ENCODE measurements at regions not wholly inside any gene's neighbourhood (a gene's known extent, or its start where the extent isn't known, plus 50 kb on each side); places are given as distances from the start of the nearest gene placed in this dataset.
A peak's percentile ranks its signal among the peaks of the same experiment; 100 is the strongest.

DNA sequence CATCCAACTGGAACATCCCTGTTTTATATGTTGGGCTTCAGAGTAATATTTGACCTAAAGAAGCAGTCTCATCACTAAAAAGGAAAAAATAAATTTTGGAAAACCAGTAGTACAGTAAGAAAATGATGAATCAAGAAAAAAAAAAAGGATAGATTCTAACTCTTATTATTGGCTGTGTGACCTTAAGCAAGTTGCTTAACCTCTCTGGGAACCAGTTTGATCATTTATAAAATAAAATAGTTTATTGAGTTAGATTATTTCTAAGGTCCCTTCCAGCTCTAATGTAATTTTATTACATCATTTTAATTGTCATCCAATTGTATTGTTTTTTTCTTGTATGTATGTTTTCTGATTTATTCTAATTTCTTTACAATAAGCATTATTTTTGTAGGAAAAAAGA lies 127.0 kb downstream of the PRELID2 start:
- DNase-seq: no peak

DNA sequence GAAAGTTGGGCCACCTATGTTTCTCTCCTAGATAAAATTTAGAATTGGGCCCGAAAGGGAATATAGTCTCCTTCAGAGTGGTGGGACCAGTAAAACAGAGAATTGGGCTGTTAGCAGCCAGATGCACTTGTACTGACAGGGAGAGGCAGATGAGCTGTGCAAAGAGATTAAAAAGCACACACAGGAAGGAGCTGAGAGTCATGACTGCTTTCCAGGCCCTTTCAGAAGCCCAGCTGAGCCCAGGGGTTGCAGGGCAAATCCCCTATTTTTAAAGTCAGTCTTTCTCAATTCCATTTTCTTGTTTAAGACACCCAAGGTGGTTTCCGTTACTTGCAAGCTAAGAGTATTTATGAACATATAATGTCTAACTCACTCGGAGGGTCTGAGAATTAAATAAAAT lies 130.4 kb downstream of the PRELID2 start:
- DNase-seq: no peak

DNA sequence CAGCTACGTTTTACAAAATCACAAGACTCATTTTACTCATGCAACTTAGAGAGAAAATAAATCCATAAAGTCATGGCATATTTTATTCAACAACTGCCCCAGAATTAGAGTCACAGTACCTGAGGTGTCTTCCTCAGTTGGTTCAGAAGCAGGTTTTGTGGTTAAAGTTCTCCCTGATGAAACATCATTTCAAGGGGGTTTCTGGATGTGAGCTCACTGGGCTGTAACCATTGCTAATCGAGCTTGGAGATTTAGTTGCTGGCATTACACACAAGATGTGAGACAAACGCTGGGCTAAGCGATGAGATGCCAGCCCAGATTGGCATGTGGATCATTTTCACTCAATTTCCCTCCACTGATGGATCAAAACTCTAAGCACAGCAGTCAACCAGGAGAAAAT lies 131.3 kb downstream of the PRELID2 start:
- no peak for DNase-seq

DNA sequence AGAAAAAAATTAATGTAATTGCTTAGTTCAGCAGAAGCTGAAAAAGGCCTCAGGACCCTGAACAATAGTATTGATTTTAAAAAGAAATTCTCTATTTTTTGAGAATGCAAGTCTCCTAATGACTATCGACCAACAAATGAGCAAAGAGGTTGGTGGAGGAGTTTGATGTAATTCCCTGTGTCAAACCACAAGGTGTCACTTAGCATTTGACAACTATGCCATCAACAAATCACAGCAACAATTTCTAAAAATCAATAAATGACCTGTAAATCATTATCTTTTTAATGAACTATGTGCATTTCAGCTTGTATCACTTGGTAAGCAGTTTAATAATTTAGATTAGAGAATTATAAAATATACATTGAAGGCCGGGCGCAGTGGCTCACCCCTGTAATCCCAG lies 133.7 kb downstream of the PRELID2 start:
- DNase-seq: no peak

DNA sequence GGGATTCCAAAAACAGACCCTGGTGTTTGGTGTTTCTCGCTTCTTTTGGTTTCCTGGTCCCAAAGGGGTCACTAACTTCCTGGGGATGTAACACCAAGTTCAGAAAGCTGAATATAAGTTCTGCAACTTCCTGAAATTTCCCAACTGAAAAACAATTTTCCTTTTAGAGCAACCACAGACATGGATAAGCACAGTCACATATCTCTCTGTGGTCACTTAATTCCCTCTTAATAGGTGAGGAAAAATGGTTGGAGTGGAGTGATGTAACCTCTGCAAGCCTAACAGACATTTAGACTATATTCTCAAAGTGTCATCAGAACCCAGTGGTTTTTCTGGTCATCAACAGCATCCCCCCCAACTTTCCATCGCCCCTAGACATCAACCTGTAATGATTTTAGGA lies 135.3 kb downstream of the PRELID2 start:
- DNase-seq: no peak

DNA sequence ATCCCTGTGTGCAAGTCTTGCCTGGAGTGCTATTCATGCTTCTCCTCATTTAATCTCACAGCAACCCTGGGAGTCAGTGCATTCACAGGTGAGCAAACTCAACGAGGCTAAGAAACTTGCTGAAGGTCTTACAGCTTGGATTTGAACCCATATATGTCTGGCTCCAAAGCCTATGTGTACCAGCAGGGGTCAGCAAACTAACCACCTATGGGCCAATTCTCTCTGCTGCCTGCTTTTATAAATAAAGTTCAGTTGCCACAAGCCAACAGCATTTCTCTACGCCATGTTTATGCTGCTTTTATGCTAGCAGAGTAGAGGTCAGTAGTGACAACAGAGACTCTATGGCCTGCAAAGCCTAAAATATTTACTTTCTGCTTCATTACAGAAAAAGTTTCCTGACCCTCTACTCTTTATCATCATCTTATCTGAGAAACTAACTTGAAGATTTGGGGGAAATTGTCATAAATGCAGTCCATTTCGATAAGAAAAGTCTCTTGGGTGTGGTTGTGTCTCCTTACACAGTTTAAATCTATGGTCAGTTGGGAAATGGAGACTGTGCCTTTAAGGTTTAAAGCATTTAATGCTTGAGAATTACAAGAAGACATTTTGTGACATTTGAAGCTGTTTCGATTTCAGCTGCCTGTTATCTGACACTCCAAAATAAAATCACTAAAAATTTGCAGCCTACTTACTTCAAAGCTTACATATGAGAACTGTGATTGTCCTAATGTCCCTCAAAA lies 137.7 kb downstream of the PRELID2 start:
- peak; percentile 5 for DNase-seq

DNA sequence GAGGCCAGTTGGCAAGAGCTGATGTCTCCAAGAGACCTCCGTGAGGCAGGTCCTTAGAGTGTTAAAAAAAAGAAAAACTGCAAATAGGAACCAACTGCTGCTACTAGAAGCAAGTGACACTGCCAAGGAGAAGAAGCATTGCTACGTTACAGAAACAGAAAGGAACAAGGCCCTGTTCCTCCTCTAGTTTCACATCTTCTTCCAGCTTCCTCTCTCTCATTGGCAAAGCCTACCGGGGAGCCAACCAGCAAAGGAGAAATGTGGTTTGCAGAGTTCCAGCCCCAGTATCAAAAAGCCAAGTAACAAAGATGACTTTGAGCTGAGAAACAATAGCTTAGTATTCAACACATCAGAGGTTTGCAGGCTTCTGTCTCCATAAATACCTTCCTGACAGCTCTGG lies 145.9 kb downstream of the PRELID2 start:
- DNase-seq: no peak

DNA sequence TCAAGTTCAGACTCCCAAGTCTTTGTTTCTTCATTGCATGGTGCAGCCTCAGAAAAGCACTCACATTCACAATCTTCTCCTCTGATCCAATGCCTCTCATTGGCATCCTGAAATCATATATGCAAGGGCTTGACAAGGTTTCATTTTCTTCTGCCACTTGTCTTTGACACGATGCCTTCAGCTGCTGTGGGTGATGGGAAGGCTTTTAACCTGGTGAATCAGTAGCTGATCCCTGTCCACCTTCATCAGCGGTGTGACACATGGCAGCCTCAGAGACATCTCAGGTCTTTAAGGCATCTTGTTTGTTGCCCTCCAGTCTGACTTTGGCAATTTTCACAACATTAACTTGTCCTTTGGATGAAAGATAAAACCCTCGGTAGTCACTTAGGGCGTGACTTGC lies 147.2 kb downstream of the PRELID2 start:
- no peak for DNase-seq

DNA sequence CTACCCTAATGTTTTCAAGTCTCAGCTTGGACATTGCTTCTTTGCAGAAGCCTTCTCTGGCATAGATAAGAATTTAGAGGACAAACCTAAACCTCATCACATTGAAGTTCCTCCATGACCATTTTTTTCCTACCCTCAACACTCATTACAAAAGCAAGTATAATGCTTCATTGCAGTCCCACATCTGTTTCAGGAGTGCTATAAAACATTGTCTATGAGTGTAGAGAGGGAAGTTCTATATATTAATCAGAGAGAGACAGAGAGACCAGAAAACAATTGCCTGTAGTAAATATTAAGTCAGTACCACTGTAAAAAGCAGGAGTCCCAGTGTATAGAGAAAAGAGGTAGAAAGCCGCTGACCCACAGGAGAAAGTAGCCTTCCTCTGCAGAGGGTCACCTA lies 149.7 kb downstream of the PRELID2 start:
- no peak for DNase-seq

DNA sequence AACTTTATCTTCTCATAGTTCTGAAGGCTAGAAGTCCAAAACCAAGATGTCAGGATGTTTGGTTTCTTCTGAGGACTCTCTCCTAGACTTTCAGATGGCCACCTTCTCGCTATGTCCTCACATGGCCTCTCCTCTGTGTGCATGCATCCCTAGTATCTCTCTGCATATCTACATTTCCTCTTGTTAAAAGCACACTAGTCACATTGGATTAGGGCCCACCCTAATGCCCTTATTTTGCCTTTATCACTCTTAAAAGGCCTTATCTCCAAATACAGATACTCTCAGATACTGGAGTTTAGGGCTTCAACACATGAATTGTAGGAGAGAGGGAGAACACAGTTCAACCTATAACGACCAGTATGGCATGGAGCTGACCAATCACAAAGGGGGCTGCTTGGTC lies 151.7 kb downstream of the PRELID2 start:
- DNase-seq: no peak

DNA sequence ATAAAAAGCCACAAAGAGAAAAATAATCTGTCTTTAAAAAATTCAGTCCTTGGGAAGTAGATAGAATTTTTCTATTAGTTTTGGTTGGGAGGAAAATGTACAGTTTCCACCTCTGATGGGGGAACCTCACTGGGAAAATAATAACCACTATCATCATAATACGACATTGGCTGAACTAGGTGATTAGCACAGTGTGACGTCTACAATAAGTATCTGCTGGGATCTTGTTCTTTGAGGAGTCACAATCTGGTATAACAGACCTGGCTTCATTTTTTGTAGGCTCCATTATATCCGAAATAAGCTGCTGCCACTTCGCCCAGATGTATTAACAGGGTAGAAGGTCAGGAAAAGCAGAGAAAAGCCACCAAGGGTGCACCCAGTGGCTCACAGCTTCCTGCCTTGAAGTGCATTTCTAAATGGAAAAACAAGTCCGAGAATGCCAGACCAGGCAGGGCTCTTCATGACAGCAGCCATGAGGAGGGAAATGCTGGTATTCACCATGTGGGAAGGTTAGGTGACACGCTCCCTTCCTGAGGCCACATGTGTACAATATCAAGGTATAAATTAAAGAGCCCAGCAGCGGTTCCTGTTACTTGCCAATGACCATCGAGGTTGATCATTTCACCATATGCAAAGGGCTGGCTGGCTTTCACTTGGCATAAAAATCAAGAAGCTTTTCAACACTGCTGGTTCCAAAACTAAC lies 152.8 kb downstream of the PRELID2 start:
- DNase-seq: no peak

DNA sequence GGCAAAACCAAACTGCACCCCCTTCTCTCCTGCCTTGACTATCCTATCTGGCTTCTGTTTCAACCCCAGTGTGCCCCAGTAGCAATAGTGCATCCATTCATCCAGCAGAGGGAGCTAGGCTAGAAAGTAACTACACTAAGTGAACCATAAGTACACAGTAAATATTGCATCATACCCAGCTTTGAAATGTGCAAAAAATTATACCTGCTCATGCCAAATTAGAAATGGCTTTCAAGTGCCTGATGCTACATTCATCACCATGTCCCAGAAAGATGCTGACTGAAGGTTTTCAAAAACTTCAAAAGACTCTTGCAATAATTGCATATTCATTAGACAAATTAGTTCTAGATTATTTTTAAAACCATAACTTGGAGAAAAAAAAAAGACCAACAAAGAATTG lies 153.5 kb downstream of the PRELID2 start:
- peak; percentile 22 for DNase-seq

DNA sequence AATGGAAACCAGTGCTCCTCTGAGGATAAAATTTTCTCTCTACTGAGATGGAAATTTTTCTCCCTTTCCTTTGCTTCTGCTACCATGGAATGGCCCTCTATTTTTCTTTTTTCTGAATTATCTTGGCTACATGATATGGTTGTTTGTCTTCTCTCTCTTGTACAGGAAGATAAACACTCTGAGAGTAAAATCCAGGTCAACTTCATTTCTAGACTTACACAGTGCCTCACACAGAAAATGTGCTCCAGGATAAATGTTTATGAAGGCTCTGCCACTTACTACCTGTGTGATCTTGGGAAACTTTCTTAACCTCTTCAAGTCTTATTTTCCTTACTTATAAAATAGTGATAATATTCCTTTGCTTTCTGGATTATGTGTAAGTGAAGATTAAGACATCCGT lies 153.9 kb downstream of the PRELID2 start:
- DNase-seq: no peak

DNA sequence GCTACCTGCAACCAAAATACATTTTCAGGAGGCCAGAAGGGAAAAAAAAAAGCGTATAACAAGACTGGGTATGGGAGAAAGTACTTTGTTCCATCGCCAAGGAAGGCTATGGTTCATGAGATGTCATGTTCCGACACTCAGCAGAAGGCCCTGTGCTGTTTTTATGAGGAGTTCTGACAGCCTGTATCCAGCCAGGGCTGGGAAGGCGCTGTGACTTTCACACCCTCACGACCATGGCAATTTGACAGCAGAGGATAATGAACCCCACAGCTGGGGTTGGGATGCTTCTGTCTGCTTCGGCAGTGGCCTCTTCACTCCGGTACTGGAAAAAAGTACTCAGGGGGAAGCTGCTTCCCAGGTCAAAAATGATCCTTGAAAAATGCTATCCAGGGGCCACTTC lies 154.4 kb downstream of the PRELID2 start:
- DNase-seq: no peak

DNA sequence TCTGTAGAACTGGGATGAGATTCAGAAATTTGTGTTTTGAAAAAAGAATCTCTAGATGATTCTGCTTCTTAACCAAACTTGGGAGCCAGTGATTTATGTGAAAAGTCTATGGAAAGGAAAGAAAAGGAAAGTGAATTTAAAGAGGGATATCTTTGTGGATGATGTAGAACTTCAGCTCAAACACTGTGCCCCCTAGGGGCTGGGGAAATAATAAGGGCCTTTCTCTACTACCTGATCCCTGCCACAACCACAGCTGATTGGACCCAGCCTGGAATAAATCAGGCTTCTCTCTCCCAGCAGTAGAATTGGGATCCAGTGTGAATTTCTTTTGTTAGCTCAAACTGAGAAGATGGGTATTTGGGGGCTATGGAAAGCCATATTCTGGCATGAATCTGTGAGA lies 155.0 kb downstream of the PRELID2 start:
- no peak for DNase-seq

DNA sequence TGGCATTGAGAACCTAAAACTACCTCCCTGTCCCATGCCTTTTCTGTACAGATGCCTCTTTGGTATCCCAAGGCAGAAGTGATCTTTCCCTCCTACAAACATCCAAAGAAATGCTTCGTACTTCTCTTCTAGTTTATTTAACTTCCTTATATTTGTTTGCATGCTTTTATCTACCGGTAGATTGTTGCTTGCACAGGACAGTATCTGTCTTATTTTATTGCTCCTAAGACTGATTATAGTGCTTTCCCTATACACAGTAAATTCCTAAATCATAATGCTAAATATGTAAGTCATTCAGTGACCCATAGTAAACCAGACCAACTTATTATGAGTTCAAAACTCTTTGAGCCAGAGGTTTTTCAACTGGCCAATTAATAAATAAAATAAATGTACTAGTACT lies 156.9 kb downstream of the PRELID2 start:
- no peak for DNase-seq

DNA sequence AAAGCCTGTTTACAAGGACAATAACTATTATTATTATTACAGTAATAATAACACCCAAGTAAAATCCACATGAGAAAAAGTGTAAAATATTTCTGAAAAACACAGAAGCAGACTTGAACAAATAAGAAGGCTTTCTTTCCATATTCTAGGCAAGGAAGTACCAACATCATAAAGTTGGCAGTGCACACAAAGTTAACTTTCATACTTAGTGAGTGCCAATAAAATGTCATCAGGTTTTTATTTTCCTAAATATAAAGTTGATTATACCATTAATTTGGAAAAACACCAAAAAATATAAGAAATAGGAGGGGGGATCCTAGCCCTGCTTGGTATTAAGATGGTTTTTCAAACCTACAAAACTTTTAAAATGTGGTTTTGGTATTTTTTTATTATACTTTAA lies 161.4 kb downstream of the PRELID2 start:
- no peak for DNase-seq

DNA sequence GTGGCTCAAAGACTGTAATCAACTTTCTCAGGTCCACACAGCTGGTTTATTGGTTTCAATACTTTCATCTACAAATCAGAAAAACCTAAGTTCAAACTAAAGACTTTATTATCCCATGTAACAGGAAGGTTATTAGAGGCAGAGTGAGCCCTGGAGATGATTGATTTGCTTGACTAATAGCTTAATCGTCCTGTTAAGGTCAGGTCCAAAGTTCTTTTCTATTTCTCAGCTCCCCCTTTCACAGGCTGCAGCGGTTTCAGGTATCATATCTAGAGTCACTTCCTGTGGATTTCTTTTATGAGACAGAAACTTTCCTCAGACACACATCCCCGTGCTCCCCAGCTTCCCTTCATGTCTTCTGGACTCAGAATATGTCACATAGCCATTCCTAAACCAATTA lies 166.4 kb downstream of the PRELID2 start:
- DNase-seq: no peak

DNA sequence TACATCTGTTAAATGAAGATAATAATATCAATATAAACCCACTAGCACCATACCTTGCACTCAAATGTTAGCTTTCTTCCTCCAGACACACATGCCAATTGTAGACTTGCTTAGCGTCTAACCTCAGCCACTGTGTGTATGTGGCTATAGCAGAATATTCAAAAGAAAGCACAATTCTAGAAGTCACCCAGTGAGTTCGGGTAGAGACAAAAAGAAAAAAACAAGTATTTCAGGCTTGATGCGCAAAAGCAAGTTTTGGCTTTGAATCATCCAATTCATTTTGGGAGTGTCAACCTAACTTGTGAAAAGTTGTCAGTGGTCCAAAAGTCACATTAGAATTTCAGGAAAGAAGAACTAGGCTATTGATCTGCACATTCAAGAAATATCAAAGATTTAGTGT lies 167.4 kb downstream of the PRELID2 start:
- no peak for DNase-seq

DNA sequence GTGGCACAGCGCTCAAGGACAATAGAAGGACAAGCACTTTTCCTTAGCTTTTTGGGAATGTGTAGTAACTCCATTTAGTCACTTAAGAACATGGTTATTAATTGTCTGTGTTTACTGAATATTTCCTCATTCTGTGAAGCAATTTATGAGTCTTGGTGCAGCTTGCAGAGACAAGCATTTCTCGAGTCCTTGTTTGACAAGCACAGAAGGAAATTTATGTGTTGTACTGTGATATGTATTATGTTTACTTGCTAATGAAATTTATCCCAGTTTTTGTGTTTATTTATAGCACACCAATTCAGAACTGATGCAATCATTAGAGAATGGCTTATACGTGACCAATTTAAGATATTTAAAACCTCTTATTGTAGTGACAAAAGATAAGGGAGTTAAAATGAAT lies 168.6 kb downstream of the PRELID2 start:
- DNase-seq: no peak

DNA sequence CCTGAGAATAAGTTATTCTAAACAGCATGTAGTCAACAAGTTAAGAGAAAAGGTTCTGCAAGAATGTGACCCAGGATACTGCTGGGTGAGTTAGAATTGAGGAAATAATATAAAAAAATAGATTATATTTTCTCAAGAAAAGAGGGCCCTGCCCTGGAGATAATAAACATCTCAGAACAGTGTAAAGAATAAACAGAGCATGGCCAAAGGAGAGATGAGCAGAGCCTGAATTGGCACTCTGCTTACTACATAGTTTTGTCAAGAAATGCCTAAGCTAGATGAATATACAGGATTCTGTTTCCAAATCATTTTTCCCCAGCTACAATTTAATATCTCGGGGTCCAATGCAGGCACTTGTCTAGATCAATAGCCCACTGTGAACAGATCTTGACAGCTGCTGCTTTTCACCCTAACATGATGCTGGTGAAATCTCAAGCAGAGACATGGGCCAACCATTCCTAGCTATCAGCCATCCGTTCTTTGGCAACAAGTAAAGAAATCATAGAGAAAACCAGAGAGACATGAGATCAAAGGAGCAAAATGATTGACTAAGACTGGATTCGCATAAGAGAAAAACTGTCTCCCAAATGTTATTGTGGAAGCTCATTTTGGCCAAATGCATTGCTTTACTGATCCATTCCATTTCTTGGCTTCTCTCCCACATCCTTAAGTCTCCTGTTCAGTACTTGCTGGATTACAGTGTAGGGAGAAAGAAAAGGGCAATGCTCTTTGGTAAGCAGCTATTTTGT lies 173.2 kb downstream of the PRELID2 start:
- DNase-seq: no peak

DNA sequence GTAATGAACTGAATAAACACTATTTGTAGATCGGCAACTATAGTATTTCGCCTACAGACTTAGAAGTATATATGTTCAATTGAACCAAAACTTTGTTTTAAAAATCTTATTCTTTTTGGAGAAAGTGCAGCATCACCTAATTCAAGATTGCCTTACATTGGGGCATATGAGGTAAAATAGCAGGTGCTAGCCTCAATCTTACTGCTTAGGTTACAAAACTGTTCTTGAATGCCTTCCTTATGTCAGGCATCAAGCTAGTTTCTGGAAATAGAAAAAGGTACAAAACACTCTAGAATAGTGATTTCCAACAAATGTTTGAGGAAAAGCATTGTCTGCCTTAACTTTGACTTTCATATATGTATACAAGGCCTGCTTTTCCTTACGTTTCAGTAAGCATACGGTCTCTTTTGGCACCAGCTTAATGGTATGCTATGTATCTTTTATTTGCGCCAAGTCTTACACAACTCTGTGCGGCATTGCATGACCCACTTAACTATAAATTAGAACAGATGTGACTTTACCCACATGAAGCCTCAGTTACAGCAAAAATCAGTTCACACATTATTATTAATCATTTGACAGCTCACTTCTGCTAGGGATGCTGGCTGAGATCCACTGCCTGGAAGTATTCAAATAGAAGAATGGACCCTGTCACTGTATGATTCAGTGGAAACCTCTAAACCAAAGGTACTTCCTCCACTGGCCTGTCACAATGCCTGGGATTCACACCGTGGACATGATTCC lies 174.1 kb downstream of the PRELID2 start:
- no peak for DNase-seq

DNA sequence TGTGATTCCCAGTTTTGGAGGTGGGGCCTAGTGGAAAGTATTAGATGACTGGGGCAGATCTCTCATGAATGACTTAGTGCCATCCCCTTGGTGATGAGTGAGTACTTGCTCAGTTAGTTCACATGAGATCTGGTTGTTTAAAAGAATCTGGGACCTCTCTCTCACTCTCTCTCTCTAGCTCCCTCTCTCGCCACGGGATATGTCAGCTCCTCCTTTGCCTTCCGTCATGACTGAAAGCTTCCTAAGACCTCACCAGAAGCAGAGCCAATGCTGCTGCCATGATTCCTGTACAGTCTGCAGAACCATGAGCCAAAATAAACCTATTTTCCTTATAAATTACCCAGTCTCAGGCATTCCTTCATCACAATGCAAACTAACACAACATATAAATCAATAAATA lies 176.7 kb downstream of the PRELID2 start:
- DNase-seq: no peak

All from stimulated activated CD4-positive, alpha-beta T cell treated with anti-CD3 and anti-CD28 coated beads, Interleukin-4, amount 100 ng/mL, for 24 hours (primary cell).